ENCODE measurements at regions not wholly inside any gene's neighbourhood (a gene's known extent, or its start where the extent isn't known, plus 50 kb on each side); places are given as distances from the start of the nearest gene placed in this dataset.

- Mint-ChIP-seq H3K4me3 (ENCODE audit: unreplicated experiment) (no peak overlapping the region), H3K27ac (ENCODE audit: unreplicated experiment) (no peak overlapping the region), H3K27me3 (ENCODE audit: insufficient read depth, unreplicated experiment) (peaks cover 13% of the 10 kb centered on the region), H3K4me1 (ENCODE audit: low read depth, unreplicated experiment) (no peaks in the 10 kb centered on the region), H3K9me3 (ENCODE audit: unreplicated experiment) (peaks cover 10% of the 10 kb centered on the region), H3K36me3 (ENCODE audit: insufficient read depth, unreplicated experiment) (no peaks in the 10 kb centered on the region)
- ChIA-PET CTCF (no interaction called here), POLR2A (no interaction called here)
- intact Hi-C loops (cut with micrococcal nuclease; ENCODE audit: unreplicated experiment) = no loop called here
- TF ChIP-seq, protein P1, sequence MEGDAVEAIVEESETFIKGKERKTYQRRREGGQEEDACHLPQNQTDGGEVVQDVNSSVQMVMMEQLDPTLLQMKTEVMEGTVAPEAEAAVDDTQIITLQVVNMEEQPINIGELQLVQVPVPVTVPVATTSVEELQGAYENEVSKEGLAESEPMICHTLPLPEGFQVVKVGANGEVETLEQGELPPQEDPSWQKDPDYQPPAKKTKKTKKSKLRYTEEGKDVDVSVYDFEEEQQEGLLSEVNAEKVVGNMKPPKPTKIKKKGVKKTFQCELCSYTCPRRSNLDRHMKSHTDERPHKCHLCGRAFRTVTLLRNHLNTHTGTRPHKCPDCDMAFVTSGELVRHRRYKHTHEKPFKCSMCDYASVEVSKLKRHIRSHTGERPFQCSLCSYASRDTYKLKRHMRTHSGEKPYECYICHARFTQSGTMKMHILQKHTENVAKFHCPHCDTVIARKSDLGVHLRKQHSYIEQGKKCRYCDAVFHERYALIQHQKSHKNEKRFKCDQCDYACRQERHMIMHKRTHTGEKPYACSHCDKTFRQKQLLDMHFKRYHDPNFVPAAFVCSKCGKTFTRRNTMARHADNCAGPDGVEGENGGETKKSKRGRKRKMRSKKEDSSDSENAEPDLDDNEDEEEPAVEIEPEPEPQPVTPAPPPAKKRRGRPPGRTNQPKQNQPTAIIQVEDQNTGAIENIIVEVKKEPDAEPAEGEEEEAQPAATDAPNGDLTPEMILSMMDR (IDR thresholded peaks at IDR 0.05; ENCODE audit: insufficient read depth in 1 of 2, low read depth in 1 of 2, low read length in 1 of 2, severe bottlenecking in 1 of 2, unreplicated experiment in 1 of 2) = no peak
- no TSS peak for BruUV-seq (replicated peaks)
- no peak for DNase-seq
- H3K4me3 ChIP-seq (ENCODE audit: low read depth, low read length) = no peak overlapping the region
- no peaks in the 10 kb centered on the region for H3K4me1 ChIP-seq
- H3K27me3 ChIP-seq (replicated peaks; ENCODE audit: control insufficient read depth, insufficient read depth, low read length) = no peaks in the 10 kb centered on the region
- H3K9me3 ChIP-seq = no peaks in the 10 kb centered on the region
- no peaks in the 10 kb centered on the region for H3K36me3 ChIP-seq (ENCODE audit: control insufficient read depth, insufficient read depth, low read length)
Measured at GRCh38 chr2:33788044-33788443, 188.9 kb upstream of the FAM98A start.

DNA sequence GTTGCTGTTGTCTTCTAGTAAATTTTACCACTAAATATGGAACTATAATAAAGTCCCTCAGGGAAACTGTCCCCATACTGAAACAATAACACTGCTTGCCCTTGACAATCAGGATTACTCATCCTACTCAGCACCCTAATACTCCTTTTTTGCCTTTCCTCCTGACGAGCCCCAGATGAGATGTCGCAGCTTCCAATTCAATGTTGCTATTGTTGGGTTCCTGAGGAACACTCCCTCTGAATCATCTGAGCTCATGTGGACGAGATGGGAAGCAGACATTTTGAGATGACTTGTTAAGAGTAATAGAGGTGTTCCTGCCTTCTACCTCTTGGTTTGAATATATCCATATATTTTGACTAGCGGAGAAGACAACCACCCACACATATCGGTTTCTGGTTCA, 187.8 kb upstream of the FAM98A start:
- Mint-ChIP-seq H3K36me3 (ENCODE audit: insufficient read depth, unreplicated experiment) (no peaks in the 10 kb centered on the region), H3K27ac (ENCODE audit: unreplicated experiment) (no peak overlapping the region), H3K4me3 (ENCODE audit: unreplicated experiment) (no peak overlapping the region), H3K27me3 (ENCODE audit: insufficient read depth, unreplicated experiment) (peaks cover 7% of the 10 kb centered on the region), H3K4me1 (ENCODE audit: low read depth, unreplicated experiment) (no peaks in the 10 kb centered on the region), H3K9me3 (ENCODE audit: unreplicated experiment) (no peaks in the 10 kb centered on the region)
- ChIA-PET CTCF (no interaction called here), POLR2A (no interaction called here)
- intact Hi-C loops (cut with micrococcal nuclease; ENCODE audit: unreplicated experiment) = no loop called here
- Histone ChIP-seq H3K27me3 (replicated peaks; ENCODE audit: control insufficient read depth, insufficient read depth, low read length) (no peaks in the 10 kb centered on the region), H3K4me3 (ENCODE audit: low read depth, low read length) (no peak overlapping the region), H3K4me1 (no peaks in the 10 kb centered on the region), H3K36me3 (ENCODE audit: control insufficient read depth, insufficient read depth, low read length) (no peaks in the 10 kb centered on the region), H3K9me3 (no peaks in the 10 kb centered on the region)
- no peak for DNase-seq
- no TSS peak for BruUV-seq (replicated peaks)
- TF ChIP-seq, protein P1 (IDR thresholded peaks at IDR 0.05; ENCODE audit: insufficient read depth in 1 of 2, low read depth in 1 of 2, low read length in 1 of 2, severe bottlenecking in 1 of 2, unreplicated experiment in 1 of 2) = no peak

GRCh38 chr2:33785201-33786106, 186.4 kb upstream of the FAM98A start:
- Mint-ChIP-seq H3K27me3 (ENCODE audit: insufficient read depth, unreplicated experiment) (peaks cover 10% of the 10 kb centered on the region), H3K9me3 (ENCODE audit: unreplicated experiment) (no peaks in the 10 kb centered on the region), H3K4me3 (ENCODE audit: unreplicated experiment) (no peak overlapping the region), H3K36me3 (ENCODE audit: insufficient read depth, unreplicated experiment) (no peaks in the 10 kb centered on the region), H3K27ac (ENCODE audit: unreplicated experiment) (no peak overlapping the region), H3K4me1 (ENCODE audit: low read depth, unreplicated experiment) (no peaks in the 10 kb centered on the region)
- no peaks in the 10 kb centered on the region for H3K9me3 ChIP-seq
- no peaks in the 10 kb centered on the region for H3K36me3 ChIP-seq (ENCODE audit: control insufficient read depth, insufficient read depth, low read length)
- no TSS peak for BruUV-seq (replicated peaks)
- POLR2A ChIA-PET = no interaction called here
- H3K4me3 ChIP-seq (ENCODE audit: low read depth, low read length) = no peak overlapping the region
- no peak for DNase-seq
- TF ChIP-seq, protein P1 (IDR thresholded peaks at IDR 0.05; ENCODE audit: insufficient read depth in 1 of 2, low read depth in 1 of 2, low read length in 1 of 2, severe bottlenecking in 1 of 2, unreplicated experiment in 1 of 2) = no peak
- no peaks in the 10 kb centered on the region for H3K27me3 ChIP-seq (replicated peaks; ENCODE audit: control insufficient read depth, insufficient read depth, low read length)
- CTCF ChIA-PET = no interaction called here
- intact Hi-C loops (cut with micrococcal nuclease; ENCODE audit: unreplicated experiment) = no loop called here
- H3K4me1 ChIP-seq = no peaks in the 10 kb centered on the region

Measured in Caco-2 (cell line).